Stimulated activated CD4-positive, alpha-beta T cell treated with anti-CD3 and anti-CD28 coated beads, Interleukin-2, amount 100 ng/mL, for 4 hours (primary cell): ENCODE measurements at regions not wholly inside any gene's neighbourhood (a gene's known extent, or its start where the extent isn't known, plus 50 kb on each side); places are given as distances from the start of the nearest gene placed in this dataset.
"Not testable (repeated sequence)": the region's sequence is repeated elsewhere in the genome, so short reads cannot be mapped to it uniquely, and the experiment has no call there.

Experiments
- DNase-seq: peaks from one replicate; pipeline ENCODE4 v3.0.0-alpha.2; 2020; ENCODE audit warnings: low read depth

- DNase-seq, result not testable (repeated sequence)
Measured at GRCh38 chr1:120357046-120357445, 57.8 kb upstream of the NBPF8 start.

GRCh38 chr1:120356170-120356569 is 58.7 kb upstream of the NBPF8 start:
- DNase-seq, result not testable (repeated sequence)

- not testable (repeated sequence) for DNase-seq
Measured at GRCh38 chr1:120354618-120355184, 60.1 kb upstream of the NBPF8 start.

- not testable (repeated sequence) for DNase-seq
Measured at GRCh38 chr1:120342231-120343073, 72.4 kb upstream of the NBPF8 start.

- DNase-seq, result not testable (repeated sequence)
Measured at GRCh38 chr1:120341756-120342155, 73.1 kb upstream of the NBPF8 start.

- DNase-seq, result peak; percentile 42
Measured at GRCh38 chr1:120340838-120341751, 73.7 kb upstream of the NBPF8 start.

- DNase-seq, result not testable (repeated sequence)
Measured at GRCh38 chr1:120315738-120316137, 99.1 kb upstream of the NBPF8 start.

GRCh38 chr1:120311930-120312329 is 102.9 kb upstream of the NBPF8 start:
- not testable (repeated sequence) for DNase-seq

GRCh38 chr1:120308940-120309578 is 105.8 kb upstream of the NBPF8 start:
- not testable (repeated sequence) for DNase-seq

GRCh38 chr1:120305046-120305445 is 109.8 kb upstream of the NBPF8 start:
- not testable (repeated sequence) for DNase-seq

GRCh38 chr1:120304341-120304740 is 110.5 kb upstream of the NBPF8 start:
- not testable (repeated sequence) for DNase-seq

- DNase-seq, result not testable (repeated sequence)
Measured at GRCh38 chr1:120299433-120300057, 115.3 kb upstream of the NBPF8 start.

- DNase-seq, result not testable (repeated sequence)
Measured at GRCh38 chr1:120298487-120298886, 116.3 kb upstream of the NBPF8 start.

- not testable (repeated sequence) for DNase-seq
Measured at GRCh38 chr1:120297345-120297953, 117.4 kb upstream of the NBPF8 start.

GRCh38 chr1:120290105-120290504 is 113.8 kb upstream of the SEC22B start:
- not testable (repeated sequence) for DNase-seq

GRCh38 chr1:120289601-120290074 is 113.3 kb upstream of the SEC22B start:
- not testable (repeated sequence) for DNase-seq

GRCh38 chr1:120288814-120289600 is 112.7 kb upstream of the SEC22B start:
- not testable (repeated sequence) for DNase-seq

GRCh38 chr1:120288167-120288566 is 111.8 kb upstream of the SEC22B start:
- DNase-seq, result not testable (repeated sequence)

- not testable (repeated sequence) for DNase-seq
Measured at GRCh38 chr1:120282744-120283464, 106.6 kb upstream of the SEC22B start.
